Epithelial cell of proximal tubule (primary cell): ENCODE measurements at regions not wholly inside any gene's neighbourhood (a gene's known extent, or its start where the extent isn't known, plus 50 kb on each side); places are given as distances from the start of the nearest gene placed in this dataset.

Source experiments
- DNase-seq: peaks from one replicate; pipeline ENCODE4 v3.0.0-alpha.2; 2011; ENCODE audit warnings: low read depth
- H3K4me3 ChIP-seq: 2 replicates; pipeline ENCODE4 v1.5.1; 2011; ENCODE audit warnings: low read depth, mild to moderate bottlenecking, low read length
- CTCF ChIP-seq: conservative IDR thresholded peaks from 2 replicates; pipeline ENCODE4 v1.5.1; 2012; ENCODE audit warnings: low read depth, mild to moderate bottlenecking, low read length

- H3K4me3 ChIP-seq = peak overlapping the region; percentile 22
These were observed 294.7 kb upstream of the PITRM1 start for GRCh38 chr10:3467052-3467951.

GRCh38 chr10:3465406-3465891 lies 292.9 kb upstream of the PITRM1 start:
- TF ChIP-seq CTCF = no peak
- no peak for DNase-seq
- no peak overlapping the region for H3K4me3 ChIP-seq

More at GRCh38 chr10:3467052-3467951, 294.7 kb upstream of the PITRM1 start:
- peak; percentile 100 for DNase-seq
- TF ChIP-seq CTCF = peak; percentile 67

DNA sequence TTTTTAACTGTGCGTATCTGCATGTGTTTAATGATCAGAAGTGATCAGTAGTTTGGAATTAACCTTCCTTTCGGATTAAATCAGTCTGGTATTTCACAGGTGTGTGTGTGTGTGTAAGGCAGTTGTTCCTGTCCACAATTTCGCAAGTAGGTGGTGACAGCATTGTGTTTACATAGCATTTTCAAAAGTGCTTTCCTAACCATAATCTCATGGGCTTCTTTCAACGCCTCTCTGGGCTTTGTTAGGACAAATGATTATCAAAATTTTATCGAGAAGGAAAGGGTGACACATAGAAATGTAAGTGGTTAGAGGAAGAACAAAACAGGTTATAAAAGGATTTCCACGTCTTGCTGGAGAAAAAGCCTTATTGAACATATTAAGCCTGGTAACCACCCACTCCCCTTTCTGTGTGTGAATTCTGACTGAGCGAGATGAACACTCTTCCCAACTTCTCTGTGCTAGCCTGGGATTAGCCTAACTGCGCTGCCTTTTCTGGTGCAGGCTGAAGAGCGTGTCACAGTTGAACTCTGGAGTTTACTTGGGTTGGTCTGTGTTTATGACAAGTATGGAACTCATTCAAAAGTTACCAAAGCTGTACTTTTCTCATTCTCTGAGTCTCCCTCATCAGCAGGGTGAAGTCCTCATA lies 292.3 kb upstream of the PITRM1 start:
- DNase-seq = no peak
- H3K4me3 ChIP-seq = no peak overlapping the region
- no peak for TF ChIP-seq CTCF

DNA sequence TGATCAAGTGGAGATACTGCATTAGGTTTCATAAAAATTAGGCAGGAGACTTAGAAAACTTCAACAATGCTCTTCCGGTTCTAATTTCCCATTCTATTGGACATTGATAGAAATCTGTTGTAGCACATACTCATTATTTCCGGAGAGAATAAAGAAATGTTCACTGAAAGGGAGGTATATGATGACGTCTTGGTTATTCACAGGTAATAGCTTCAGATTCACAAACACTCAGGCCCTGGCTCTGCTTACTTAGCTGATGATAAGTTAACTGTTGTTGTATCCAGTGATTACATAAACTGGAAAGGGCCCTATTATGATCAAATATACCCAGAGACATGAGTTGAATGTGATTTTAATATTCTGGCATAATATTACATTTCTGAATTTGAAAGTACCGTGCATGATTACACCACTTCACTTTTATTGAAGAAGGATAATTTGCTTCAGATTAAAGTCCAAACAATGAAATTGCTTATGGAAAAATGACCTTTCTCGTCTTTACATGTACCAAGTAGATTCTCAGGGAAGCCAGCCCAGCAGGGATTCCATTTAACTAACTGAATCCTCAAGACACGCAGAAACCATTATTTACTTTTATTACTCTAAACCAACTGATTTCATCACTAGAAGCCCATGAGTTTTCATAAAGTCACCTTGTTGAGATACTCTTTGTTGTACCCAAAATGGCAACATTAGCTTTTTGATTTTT lies 288.0 kb upstream of the PITRM1 start:
- H3K4me3 ChIP-seq = no peak overlapping the region
- no peak for DNase-seq
- no peak for TF ChIP-seq CTCF

DNA sequence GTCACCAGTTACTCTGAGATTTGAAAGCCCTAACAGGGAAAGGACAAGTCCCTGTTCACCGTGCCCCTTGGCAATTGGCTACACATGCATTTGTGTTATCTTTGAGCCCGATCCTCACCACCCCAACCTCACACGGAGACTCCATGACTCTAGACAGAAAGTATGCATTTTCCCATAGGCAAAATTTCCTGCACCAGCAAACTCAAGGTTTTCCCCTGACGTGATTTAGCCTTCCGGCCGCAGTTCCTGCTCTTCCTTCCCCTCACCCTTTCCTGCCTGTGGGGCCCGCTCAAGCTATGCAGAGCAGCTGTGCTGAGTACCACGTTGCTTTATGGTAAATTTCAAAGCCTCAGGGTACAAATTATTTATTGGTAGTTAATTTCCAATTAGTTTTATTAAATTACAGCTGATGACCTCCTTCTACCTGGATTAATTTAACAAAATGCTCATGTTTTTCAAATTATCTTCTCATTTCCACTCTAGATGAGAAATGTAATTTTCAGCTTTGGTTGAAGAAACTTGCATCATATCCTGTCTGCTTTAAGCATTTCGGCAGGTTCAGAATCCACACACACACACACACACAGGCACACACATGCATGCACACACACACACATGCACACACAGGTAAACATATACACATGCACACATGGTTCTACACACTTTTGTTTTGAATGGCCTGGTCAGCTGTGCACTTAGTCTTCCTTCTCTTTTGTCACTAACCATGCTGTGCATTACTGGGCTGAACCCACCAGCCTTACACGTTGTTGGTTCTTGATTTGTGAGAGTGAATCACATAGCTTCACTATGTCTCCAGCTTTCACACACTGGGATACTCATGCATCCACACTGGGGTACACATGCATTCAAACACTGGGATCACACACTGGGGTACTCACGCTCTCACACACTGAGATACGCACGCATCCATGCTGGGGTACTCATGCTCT lies 283.1 kb upstream of the PITRM1 start:
- TF ChIP-seq CTCF = no peak
- no peak overlapping the region for H3K4me3 ChIP-seq
- no peak for DNase-seq
